EH (cell line): ENCODE measurements at regions not wholly inside any gene's neighbourhood (a gene's known extent, or its start where the extent isn't known, plus 50 kb on each side); places are given as distances from the start of the nearest gene placed in this dataset.
"Not testable (repeated sequence)": the region's sequence is repeated elsewhere in the genome, so short reads cannot be mapped to it uniquely, and the experiment has no call there.

Experiments used
- DNase-seq: peaks from one replicate; pipeline ENCODE4 v3.0.0-alpha.2; 2015; ENCODE audit warnings: low read depth

- no peak for DNase-seq
Observed at GRCh38 chrX:13476384-13476783, 93.0 kb upstream of the EGFL6 start.

- no peak for DNase-seq
Observed at GRCh38 chrX:13474164-13474516, 95.3 kb upstream of the EGFL6 start.

- DNase-seq, result peak; percentile 15
Observed at GRCh38 chrX:13473442-13474163, 95.8 kb upstream of the EGFL6 start.

- no peak for DNase-seq
Observed at GRCh38 chrX:13472975-13473374, 96.4 kb upstream of the EGFL6 start.

- peak; percentile 19 for DNase-seq
Observed at GRCh38 chrX:13471269-13471668, 98.1 kb upstream of the EGFL6 start.

GRCh38 chrX:13470685-13470977, 98.8 kb upstream of the EGFL6 start:
- DNase-seq, result no peak

- DNase-seq, result peak; percentile 82
Observed at GRCh38 chrX:13469963-13470684, 99.3 kb upstream of the EGFL6 start.

GRCh38 chrX:13468096-13468495, 101.3 kb upstream of the EGFL6 start:
- DNase-seq, result no peak

GRCh38 chrX:13467243-13467642, 102.2 kb upstream of the EGFL6 start:
- no peak for DNase-seq

GRCh38 chrX:13464599-13465275, 104.7 kb upstream of the EGFL6 start:
- DNase-seq, result peak; percentile 19

- DNase-seq, result peak; percentile 90
Observed at GRCh38 chrX:13463608-13464007, 105.8 kb upstream of the EGFL6 start.

GRCh38 chrX:13452283-13452682, 117.1 kb upstream of the EGFL6 start:
- peak; percentile 41 for DNase-seq

- DNase-seq, result no peak
Observed at GRCh38 chrX:13449441-13449840, 120.0 kb upstream of the EGFL6 start.

- DNase-seq, result no peak
Observed at GRCh38 chrX:13448941-13449340, 120.5 kb upstream of the EGFL6 start.

GRCh38 chrX:13441608-13442007, 121.8 kb upstream of the ATXN3L start:
- not testable (repeated sequence) for DNase-seq

- DNase-seq, result peak; percentile 55
Observed at GRCh38 chrX:13440176-13440575, 120.3 kb upstream of the ATXN3L start.

- DNase-seq, result peak; percentile 85
Observed at GRCh38 chrX:13433298-13433605, 113.4 kb upstream of the ATXN3L start.

- peak; percentile 95 for DNase-seq
Observed at GRCh38 chrX:13432414-13433297, 112.8 kb upstream of the ATXN3L start.

GRCh38 chrX:13430136-13430827, 110.4 kb upstream of the ATXN3L start:
- DNase-seq, result peak; percentile 50

- peak; percentile 80 for DNase-seq
Observed at GRCh38 chrX:13428053-13428786, 108.4 kb upstream of the ATXN3L start.

GRCh38 chrX:13427441-13428052, 107.7 kb upstream of the ATXN3L start:
- no peak for DNase-seq
